ENCODE measurements at regions not wholly inside any gene's neighbourhood (a gene's known extent, or its start where the extent isn't known, plus 50 kb on each side); places are given as distances from the start of the nearest gene placed in this dataset.

DNA sequence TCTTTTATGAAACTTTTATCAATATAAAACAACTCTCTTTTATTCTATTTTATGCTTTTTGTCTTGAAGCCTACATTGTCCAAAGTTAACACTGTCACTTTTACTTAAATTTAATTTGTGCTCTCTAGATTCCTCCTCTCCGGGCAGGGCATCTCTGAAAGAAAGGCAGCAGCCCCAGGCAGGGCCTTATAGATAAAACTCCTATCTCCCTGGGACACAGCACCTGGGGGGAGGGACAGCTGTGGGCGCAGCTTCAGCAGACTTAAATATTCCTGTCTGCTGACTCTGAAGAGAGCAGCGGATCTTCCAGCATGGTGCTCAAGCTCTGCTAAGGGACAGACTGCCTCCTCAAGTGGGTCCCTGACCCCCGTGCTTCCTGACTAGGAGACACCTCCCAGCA is 447.7 kb upstream of the FANCL start:
- no peak overlapping the region for H2BK5ac ChIP-seq (ENCODE audit: low read depth, low read length)
- WGBS, 2 experiments (ENCODE audit: extremely low coverage in 1 of 2, insufficient coverage in 1 of 2, insufficient read length in 1 of 2, insufficient replicate concordance in 2 of 2, low coverage in 1 of 2, low lambda C conversion rate in 2 of 2, missing lambda C conversion rate in 1 of 2), result 98% methylated on average over 4 of the region's 4 CpGs; no CpG with 5 or more reads in 1 of the 2 experiments

More for the DNA sequence above, 447.7 kb upstream of the FANCL start:
- no peaks in the 10 kb centered on the region for H3K4me1 ChIP-seq (replicated peaks in 1 of 4; ENCODE audit: control insufficient read depth in 3 of 4, insufficient read depth in 4 of 4, low read length in 3 of 4)
- H3K23ac ChIP-seq (ENCODE audit: insufficient read length), result no peak overlapping the region
- no peaks in the 10 kb centered on the region for H3K27me3 ChIP-seq (replicated peaks in 1 of 4; ENCODE audit: control insufficient read depth in 3 of 4, extremely low read depth in 1 of 4, insufficient read depth in 3 of 4, low read length in 3 of 4)
- H4K20me1 ChIP-seq (replicated peaks in 1 of 2; ENCODE audit: control insufficient read depth in 1 of 2, insufficient read depth in 2 of 2, low read length in 2 of 2), result no peaks in the 10 kb centered on the region
- H4K91ac ChIP-seq (replicated peaks; ENCODE audit: insufficient read length, low read length), result no peak overlapping the region
- H2BK120ac ChIP-seq (replicated peaks; ENCODE audit: low read depth, low read length), result no peak overlapping the region
- H3K9ac ChIP-seq (replicated peaks in 1 of 4; ENCODE audit: extremely low read depth in 1 of 4, low read depth in 3 of 4, low read length in 3 of 4), result no peak overlapping the region
- no peaks in the 10 kb centered on the region for H3K9me3 ChIP-seq (ENCODE audit: insufficient read depth in 2 of 2, low read depth in 1 of 2, low read length in 1 of 2)
- H4K8ac ChIP-seq (ENCODE audit: extremely low read depth, insufficient read depth, low read length), result no peak overlapping the region
- no peak overlapping the region for H3K14ac ChIP-seq (ENCODE audit: insufficient read length)
- H2AK5ac ChIP-seq (ENCODE audit: low read depth, low read length), result no peak overlapping the region
- H3K18ac ChIP-seq (ENCODE audit: extremely low read depth, low read length), result no peak overlapping the region
- POLR2A ChIA-PET (ENCODE audit: partially characterized antibody), result no interaction called here
- H3K4me3 ChIP-seq (ENCODE audit: extremely low read depth in 1 of 4, insufficient read depth in 2 of 4, low read depth in 3 of 4, low read length in 4 of 4), result no peak overlapping the region
- H3K79me1 ChIP-seq (ENCODE audit: low read depth, low read length), result no peaks in the 10 kb centered on the region
- H3K27ac ChIP-seq (ENCODE audit: low read depth, low read length), result no peak overlapping the region
- CTCF ChIA-PET (ENCODE audit: partially characterized antibody), result interaction anchor here (0.7 to 1.4 kb wide), 2 partner anchors 11 to 117 kb away, joined by 3 to 9 read pairs; no protein-coding TSS in a partner anchor
- H3K56ac ChIP-seq (replicated peaks; ENCODE audit: insufficient read length, low read depth, low read length), result no peak overlapping the region
- no peaks in the 10 kb centered on the region for H3K36me3 ChIP-seq (ENCODE audit: control insufficient read depth in 2 of 4, insufficient read depth in 4 of 4, low read length in 3 of 4)
- H2BK15ac ChIP-seq (ENCODE audit: low read length), result no peak overlapping the region
- TF ChIP-seq USF2 (IDR thresholded peaks at IDR 0.05; ENCODE audit: low read length), result no peak
- TF ChIP-seq BCL11A (IDR thresholded peaks at IDR 0.05; ENCODE audit: low read depth in 2 of 2, low read length in 2 of 2), result no peak
- no peak for TF ChIP-seq KDM1A (IDR thresholded peaks at IDR 0.05; ENCODE audit: borderline replicate concordance, low read length)
- no peak for TF ChIP-seq SIN3A (conservative IDR thresholded peaks at IDR 0.05 in 1 of 2, IDR thresholded peaks at IDR 0.05 in 1 of 2; ENCODE audit: low read depth in 1 of 2, low read length in 2 of 2)
- no peak for TF ChIP-seq FOSL1 (IDR thresholded peaks at IDR 0.05; ENCODE audit: insufficient read depth, low read depth, low read length)
- TF ChIP-seq TEAD4 (IDR thresholded peaks at IDR 0.05; ENCODE audit: low read depth, low read length), result no peak
- no peak for TF ChIP-seq SP4 (IDR thresholded peaks at IDR 0.05; ENCODE audit: low read length)
- no peak overlapping the region for H3K4ac ChIP-seq (replicated peaks; ENCODE audit: insufficient read length, low read depth, low read length)
- FAIRE-seq, result no peak
- H2BK12ac ChIP-seq (ENCODE audit: low read depth, low read length), result no peak overlapping the region
- no peaks in the 10 kb centered on the region for H3K23me2 ChIP-seq (ENCODE audit: low read depth, low read length)
- no peaks in the 10 kb centered on the region for H3K79me2 ChIP-seq (ENCODE audit: control insufficient read depth in 1 of 2, insufficient read depth in 2 of 2, low read length in 2 of 2)
- no peak overlapping the region for H2BK20ac ChIP-seq (ENCODE audit: low read length)
- H4K5ac ChIP-seq (ENCODE audit: insufficient read length, low read depth, low read length), result no peak overlapping the region
- no peak overlapping the region for H3K4me2 ChIP-seq (ENCODE audit: insufficient read depth in 1 of 2, low read depth in 2 of 2, low read length in 2 of 2)
- no peak overlapping the region for H2AFZ ChIP-seq (ENCODE audit: low read length)
- DNase-seq (ENCODE audit: low read depth in 1 of 2, low spot score in 2 of 2), result no peak
